Astrocyte (in vitro differentiated cells and primary cell): ENCODE measurements at regions not wholly inside any gene's neighbourhood (a gene's known extent, or its start where the extent isn't known, plus 50 kb on each side); places are given as distances from the start of the nearest gene placed in this dataset.

Experiments
- DNase-seq: peaks from one replicate; pipeline ENCODE4 v3.0.0-alpha.2; 2010; ENCODE audit warnings: low read depth
- FAIRE-seq: peaks from 2 replicates; lab custom pipeline; 2011; peaks lifted over from hg19 to GRCh38; lab: Jason Lieb, UNC
- H2AFZ ChIP-seq: 2 replicates; pipeline ENCODE4 v1.6.0; 2012; ENCODE audit warnings: low read depth, low read length, inconsistent platforms
- H3K27ac ChIP-seq: 2 replicates; pipeline ENCODE4 v1.5.1; 2011; ENCODE audit warnings: low read depth, low read length, inconsistent platforms
- H3K27me3 ChIP-seq: 2 replicates; pipeline ENCODE4 v1.6.0; 2011; ENCODE audit warnings: low read length, inconsistent platforms; ENCODE audit not compliant: insufficient read depth
- H3K36me3 ChIP-seq: 2 replicates; pipeline ENCODE4 v1.5.1; 2011; ENCODE audit warnings: low read length, inconsistent platforms; ENCODE audit not compliant: insufficient read depth
- H3K4me1 ChIP-seq: 2 replicates; pipeline ENCODE4 v1.5.1; 2011; ENCODE audit warnings: low read length, inconsistent platforms; ENCODE audit not compliant: insufficient read depth
- H3K4me2 ChIP-seq: 2 replicates; pipeline ENCODE4 v1.6.0; 2012; ENCODE audit warnings: low read length, inconsistent platforms
- H3K4me3 ChIP-seq: 2 replicates; pipeline ENCODE4 v1.5.1; 2011; ENCODE audit warnings: low read depth, mild to moderate bottlenecking, low read length, inconsistent platforms; ENCODE audit not compliant: insufficient read depth
- H3K79me2 ChIP-seq: 2 replicates; pipeline ENCODE4 v1.6.0; 2012; ENCODE audit warnings: mild to moderate bottlenecking, low read length, inconsistent platforms; ENCODE audit not compliant: insufficient read depth
- H3K9ac ChIP-seq: 2 replicates; pipeline ENCODE4 v1.6.0; 2012; ENCODE audit warnings: mild to moderate bottlenecking, low read length, inconsistent platforms
- H3K9me3 ChIP-seq: 2 replicates; pipeline ENCODE4 v1.5.1; 2012; ENCODE audit warnings: low read depth, mild to moderate bottlenecking, low read length, inconsistent platforms; ENCODE audit not compliant: insufficient read depth
- H4K20me1 ChIP-seq: 2 replicates; pipeline ENCODE4 v1.6.0; 2012; ENCODE audit warnings: low read length, inconsistent platforms; ENCODE audit not compliant: insufficient read depth
- H3K27ac Mint-ChIP-seq: one replicate; pipeline ENCODE4 v1.8.0; 2021; ENCODE audit warnings: mild to moderate bottlenecking, mixed read lengths; ENCODE audit not compliant: unreplicated experiment
- H3K27me3 Mint-ChIP-seq: one replicate; pipeline ENCODE4 v1.8.0; 2021; ENCODE audit warnings: low read depth, mixed read lengths; ENCODE audit not compliant: unreplicated experiment
- H3K36me3 Mint-ChIP-seq: one replicate; pipeline ENCODE4 v1.8.0; 2021; ENCODE audit warnings: low read depth, mixed read lengths; ENCODE audit not compliant: unreplicated experiment
- H3K4me1 Mint-ChIP-seq: one replicate; pipeline ENCODE4 v1.8.0; 2021; ENCODE audit warnings: low read depth, mixed read lengths; ENCODE audit not compliant: unreplicated experiment
- H3K4me3 Mint-ChIP-seq: one replicate; pipeline ENCODE4 v1.8.0; 2021; ENCODE audit warnings: mild to moderate bottlenecking, moderate library complexity, mixed read lengths; ENCODE audit not compliant: unreplicated experiment
- H3K9me3 Mint-ChIP-seq: one replicate; pipeline ENCODE4 v1.8.0; 2021; ENCODE audit warnings: mild to moderate bottlenecking, mixed read lengths; ENCODE audit not compliant: unreplicated experiment
- EZH2 ChIP-seq: IDR thresholded peaks from 2 replicates; pipeline ENCODE4 v1.6.1; 2012; ENCODE audit warnings: mild to moderate bottlenecking, low read length, inconsistent platforms; ENCODE audit not compliant: insufficient read depth
- TF ChIP-seq, protein P1 (sequence below): IDR thresholded peaks from 2 replicates; pipeline ENCODE4 v1.5.1; 2011; ENCODE audit warnings: low read depth, mild to moderate bottlenecking, inconsistent platforms, low read length, moderate library complexity; ENCODE audit not compliant: insufficient read depth

DNA sequence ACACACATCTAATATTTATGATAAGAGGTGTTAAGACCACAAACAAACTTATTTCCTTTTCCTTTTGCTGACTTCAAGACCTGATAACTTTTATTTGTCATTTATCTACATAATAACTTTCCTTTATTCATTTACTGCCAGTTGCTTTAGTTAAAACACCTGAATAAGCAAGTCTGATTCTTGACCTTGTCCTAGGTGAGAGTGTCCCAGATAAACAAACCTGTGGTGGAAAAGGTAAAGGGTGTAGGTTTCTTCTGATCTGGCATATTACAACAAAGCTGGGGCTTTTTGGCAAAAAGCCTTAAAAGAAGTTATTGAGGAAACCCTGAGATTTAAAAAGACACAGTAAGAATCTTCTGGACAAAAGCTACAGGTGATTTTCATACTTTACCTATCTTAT is 191.5 kb downstream of the ZBBX start:
- Histone ChIP-seq H2AFZ (no peak overlapping the region), H3K27ac (no peak overlapping the region), H3K9ac (no peak overlapping the region), H4K20me1 (no peaks in the 10 kb centered on the region), H3K4me2 (no peak overlapping the region), H3K36me3 (no peaks in the 10 kb centered on the region), H3K4me1 (no peaks in the 10 kb centered on the region), H3K27me3 (no peaks in the 10 kb centered on the region), H3K4me3 (no peak overlapping the region), H3K9me3 (no peaks in the 10 kb centered on the region), H3K79me2 (no peaks in the 10 kb centered on the region)
- H3K27ac Mint-ChIP-seq = no peak overlapping the region
- H3K27me3 Mint-ChIP-seq = no peaks in the 10 kb centered on the region
- peaks cover 1% of the 10 kb centered on the region for H3K9me3 Mint-ChIP-seq
- no peak for DNase-seq
- H3K4me3 Mint-ChIP-seq = no peak overlapping the region
- H3K4me1 Mint-ChIP-seq = no peaks in the 10 kb centered on the region
- no peaks in the 10 kb centered on the region for H3K36me3 Mint-ChIP-seq
- TF ChIP-seq EZH2 = no peak
- TF ChIP-seq, protein P1, sequence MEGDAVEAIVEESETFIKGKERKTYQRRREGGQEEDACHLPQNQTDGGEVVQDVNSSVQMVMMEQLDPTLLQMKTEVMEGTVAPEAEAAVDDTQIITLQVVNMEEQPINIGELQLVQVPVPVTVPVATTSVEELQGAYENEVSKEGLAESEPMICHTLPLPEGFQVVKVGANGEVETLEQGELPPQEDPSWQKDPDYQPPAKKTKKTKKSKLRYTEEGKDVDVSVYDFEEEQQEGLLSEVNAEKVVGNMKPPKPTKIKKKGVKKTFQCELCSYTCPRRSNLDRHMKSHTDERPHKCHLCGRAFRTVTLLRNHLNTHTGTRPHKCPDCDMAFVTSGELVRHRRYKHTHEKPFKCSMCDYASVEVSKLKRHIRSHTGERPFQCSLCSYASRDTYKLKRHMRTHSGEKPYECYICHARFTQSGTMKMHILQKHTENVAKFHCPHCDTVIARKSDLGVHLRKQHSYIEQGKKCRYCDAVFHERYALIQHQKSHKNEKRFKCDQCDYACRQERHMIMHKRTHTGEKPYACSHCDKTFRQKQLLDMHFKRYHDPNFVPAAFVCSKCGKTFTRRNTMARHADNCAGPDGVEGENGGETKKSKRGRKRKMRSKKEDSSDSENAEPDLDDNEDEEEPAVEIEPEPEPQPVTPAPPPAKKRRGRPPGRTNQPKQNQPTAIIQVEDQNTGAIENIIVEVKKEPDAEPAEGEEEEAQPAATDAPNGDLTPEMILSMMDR = no peak
- FAIRE-seq = no peak

DNA sequence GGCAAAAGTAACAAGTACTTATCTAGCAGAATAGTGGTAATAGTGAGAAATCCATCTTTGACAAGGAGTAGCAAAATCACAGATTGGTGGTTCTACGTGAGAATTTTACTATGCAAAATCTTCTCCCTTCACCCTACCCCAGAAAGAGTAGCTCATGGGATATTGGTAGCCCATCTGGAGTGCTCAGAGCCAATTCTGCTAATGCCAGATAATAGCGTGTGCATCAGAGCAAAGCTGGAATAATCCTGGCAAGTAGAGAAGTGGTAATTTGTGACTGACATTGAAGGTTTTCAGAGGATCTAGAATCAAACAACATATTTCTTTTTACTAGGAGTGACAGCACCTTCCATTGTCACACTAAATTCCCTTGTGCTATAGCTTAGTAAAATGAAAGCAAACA is 192.9 kb downstream of the ZBBX start:
- no peaks in the 10 kb centered on the region for H4K20me1 ChIP-seq
- no peak overlapping the region for H3K4me3 ChIP-seq
- no peak overlapping the region for H3K9ac ChIP-seq
- FAIRE-seq (no peak), DNase-seq (no peak)
- Mint-ChIP-seq H3K4me1 (no peaks in the 10 kb centered on the region), H3K27ac (no peak overlapping the region), H3K27me3 (no peaks in the 10 kb centered on the region), H3K36me3 (no peaks in the 10 kb centered on the region), H3K9me3 (peaks cover 1% of the 10 kb centered on the region), H3K4me3 (no peak overlapping the region)
- TF ChIP-seq, protein P1 = no peak
- TF ChIP-seq EZH2 = no peak
- no peaks in the 10 kb centered on the region for H3K27me3 ChIP-seq
- H3K9me3 ChIP-seq = no peaks in the 10 kb centered on the region
- no peak overlapping the region for H3K4me2 ChIP-seq
- H3K79me2 ChIP-seq = no peaks in the 10 kb centered on the region
- no peak overlapping the region for H2AFZ ChIP-seq
- no peaks in the 10 kb centered on the region for H3K36me3 ChIP-seq
- no peak overlapping the region for H3K27ac ChIP-seq
- H3K4me1 ChIP-seq = no peaks in the 10 kb centered on the region

DNA sequence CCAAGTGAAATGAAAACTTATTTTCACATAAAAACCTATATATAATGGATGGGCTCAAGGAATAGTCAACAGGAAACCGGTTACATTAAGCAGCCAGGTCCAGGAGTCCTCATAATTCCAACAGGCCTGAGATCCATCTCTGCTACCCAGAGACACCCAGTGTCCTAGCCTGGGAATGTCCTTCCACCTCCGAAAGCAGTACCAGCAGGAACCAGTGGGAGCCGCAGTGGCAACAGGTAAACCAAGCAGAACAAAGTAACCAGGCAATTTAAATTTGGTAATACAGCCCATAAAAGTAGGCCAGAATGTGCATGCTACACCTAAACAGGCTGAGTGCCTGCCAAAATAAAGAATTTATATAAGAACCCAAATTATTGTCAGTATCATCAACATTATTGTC is 195.6 kb downstream of the ZBBX start:
- Mint-ChIP-seq H3K4me1 (no peaks in the 10 kb centered on the region), H3K27ac (no peak overlapping the region), H3K9me3 (peaks cover 1% of the 10 kb centered on the region), H3K4me3 (no peak overlapping the region), H3K27me3 (no peaks in the 10 kb centered on the region), H3K36me3 (no peaks in the 10 kb centered on the region)
- TF ChIP-seq, protein P1 = no peak
- TF ChIP-seq EZH2 = no peak
- DNase-seq (no peak), FAIRE-seq (no peak)
- Histone ChIP-seq H3K36me3 (no peaks in the 10 kb centered on the region), H2AFZ (no peak overlapping the region), H3K27ac (no peak overlapping the region), H3K27me3 (no peaks in the 10 kb centered on the region), H3K4me3 (no peak overlapping the region), H3K9ac (no peak overlapping the region), H4K20me1 (no peaks in the 10 kb centered on the region), H3K4me2 (no peak overlapping the region), H3K9me3 (no peaks in the 10 kb centered on the region), H3K4me1 (no peaks in the 10 kb centered on the region), H3K79me2 (no peaks in the 10 kb centered on the region)
